ENCODE measurements at regions not wholly inside any gene's neighbourhood (a gene's known extent, or its start where the extent isn't known, plus 50 kb on each side); places are given as distances from the start of the nearest gene placed in this dataset.

GRCh38 chr9:116102596-116102995, 51.0 kb upstream of the PAPPA start:
- no peak for DNase-seq
